ENCODE measurements at regions not wholly inside any gene's neighbourhood (a gene's known extent, or its start where the extent isn't known, plus 50 kb on each side); places are given as distances from the start of the nearest gene placed in this dataset.

GRCh38 chr2:129779783-129780182, 199.7 kb upstream of the RAB6C start:
- H3K9me3 Mint-ChIP-seq: no peaks in the 10 kb centered on the region
- no peak overlapping the region for H3K4me3 Mint-ChIP-seq
- H3K27me3 Mint-ChIP-seq (ENCODE audit: low read depth in 3 of 3): peaks cover 0 to 4% (median 3%) of the 10 kb centered on the region in 3 donors
- no peaks in the 10 kb centered on the region for H3K4me1 Mint-ChIP-seq
- no peaks in the 10 kb centered on the region for H3K36me3 Mint-ChIP-seq
- H3K27ac Mint-ChIP-seq: no peak overlapping the region
- DNase-seq: no peak

GRCh38 chr2:129780316-129781270, 198.9 kb upstream of the RAB6C start:
- H3K27me3 Mint-ChIP-seq (ENCODE audit: low read depth in 3 of 3): peaks cover 0 to 5% (median 3%) of the 10 kb centered on the region in 3 donors
- H3K27ac Mint-ChIP-seq: no peak overlapping the region
- no peaks in the 10 kb centered on the region for H3K9me3 Mint-ChIP-seq
- DNase-seq: no peak
- H3K36me3 Mint-ChIP-seq: no peaks in the 10 kb centered on the region
- no peaks in the 10 kb centered on the region for H3K4me1 Mint-ChIP-seq
- H3K4me3 Mint-ChIP-seq: no peak overlapping the region

- H3K36me3 Mint-ChIP-seq: no peaks in the 10 kb centered on the region
- no peak overlapping the region for H3K4me3 Mint-ChIP-seq
- H3K9me3 Mint-ChIP-seq: no peaks in the 10 kb centered on the region
- no peak overlapping the region for H3K27ac Mint-ChIP-seq
- H3K4me1 Mint-ChIP-seq: no peaks in the 10 kb centered on the region
- no peak for DNase-seq
- H3K27me3 Mint-ChIP-seq (ENCODE audit: low read depth in 3 of 3): peaks cover 0 to 7% (median 3%) of the 10 kb centered on the region in 3 donors
Observed at GRCh38 chr2:129781749-129782632, 197.5 kb upstream of the RAB6C start.

- no peak overlapping the region for H3K4me3 Mint-ChIP-seq
- no peak for DNase-seq
Observed at GRCh38 chr2:129782633-129782990, 196.9 kb upstream of the RAB6C start.

GRCh38 chr2:129784486-129784885, 195.0 kb upstream of the RAB6C start:
- Mint-ChIP-seq H3K27ac (no peak overlapping the region), H3K4me3 (no peak overlapping the region), H3K4me1 (no peaks in the 10 kb centered on the region), H3K36me3 (no peaks in the 10 kb centered on the region), H3K27me3 (ENCODE audit: low read depth in 3 of 3) (peaks cover 2 to 10% (median 6%) of the 10 kb centered on the region in 3 donors), H3K9me3 (no peaks in the 10 kb centered on the region)
- DNase-seq: no peak

More at GRCh38 chr2:129782633-129782990, 196.9 kb upstream of the RAB6C start:
- H3K36me3 Mint-ChIP-seq: no peaks in the 10 kb centered on the region
- no peaks in the 10 kb centered on the region for H3K9me3 Mint-ChIP-seq
- no peak overlapping the region for H3K27ac Mint-ChIP-seq
- H3K27me3 Mint-ChIP-seq (ENCODE audit: low read depth in 3 of 3): peaks cover 2 to 7% (median 3%) of the 10 kb centered on the region in 3 donors
- H3K4me1 Mint-ChIP-seq: no peaks in the 10 kb centered on the region

- no peak overlapping the region for H3K27ac Mint-ChIP-seq
Observed at GRCh38 chr2:129791712-129792111, 187.8 kb upstream of the RAB6C start.

GRCh38 chr2:129793431-129793902, 186.0 kb upstream of the RAB6C start:
- H3K4me3 Mint-ChIP-seq: no peak overlapping the region
- no peaks in the 10 kb centered on the region for H3K4me1 Mint-ChIP-seq
- no peaks in the 10 kb centered on the region for H3K36me3 Mint-ChIP-seq
- peaks cover 2 to 8% (median 8%) of the 10 kb centered on the region in 3 donors for H3K27me3 Mint-ChIP-seq (ENCODE audit: low read depth in 3 of 3)
- no peak overlapping the region for H3K27ac Mint-ChIP-seq
- H3K9me3 Mint-ChIP-seq: no peaks in the 10 kb centered on the region
- no peak for DNase-seq

More at GRCh38 chr2:129791712-129792111, 187.8 kb upstream of the RAB6C start:
- H3K27me3 Mint-ChIP-seq (ENCODE audit: low read depth in 3 of 3): peaks cover 3 to 8% (median 8%) of the 10 kb centered on the region in 3 donors
- H3K4me1 Mint-ChIP-seq: no peaks in the 10 kb centered on the region
- no peak overlapping the region for H3K4me3 Mint-ChIP-seq
- H3K9me3 Mint-ChIP-seq: no peaks in the 10 kb centered on the region
- no peaks in the 10 kb centered on the region for H3K36me3 Mint-ChIP-seq
- DNase-seq: no peak

- Mint-ChIP-seq H3K36me3 (no peaks in the 10 kb centered on the region), H3K27ac (no peak overlapping the region), H3K4me3 (no peak overlapping the region), H3K9me3 (no peaks in the 10 kb centered on the region), H3K27me3 (ENCODE audit: low read depth in 3 of 3) (peaks cover 2 to 5% (median 5%) of the 10 kb centered on the region in 3 donors), H3K4me1 (no peaks in the 10 kb centered on the region)
- DNase-seq: no peak
Observed at GRCh38 chr2:129794116-129794515, 185.3 kb upstream of the RAB6C start.

GRCh38 chr2:129794540-129794939, 184.9 kb upstream of the RAB6C start:
- no peak for DNase-seq
- Mint-ChIP-seq H3K4me1 (no peaks in the 10 kb centered on the region), H3K27ac (no peak overlapping the region), H3K27me3 (ENCODE audit: low read depth in 3 of 3) (peaks cover 4 to 5% (median 5%) of the 10 kb centered on the region in 3 donors), H3K4me3 (no peak overlapping the region), H3K9me3 (no peaks in the 10 kb centered on the region), H3K36me3 (no peaks in the 10 kb centered on the region)

- Mint-ChIP-seq H3K27ac (no peak overlapping the region), H3K27me3 (ENCODE audit: low read depth in 3 of 3) (peaks cover 2 to 4% (median 3%) of the 10 kb centered on the region in 3 donors), H3K36me3 (no peaks in the 10 kb centered on the region), H3K4me3 (no peak overlapping the region), H3K9me3 (no peaks in the 10 kb centered on the region), H3K4me1 (no peaks in the 10 kb centered on the region)
- no peak for DNase-seq
Observed at GRCh38 chr2:129796225-129796624, 183.2 kb upstream of the RAB6C start.

GRCh38 chr2:129796801-129797488, 182.5 kb upstream of the RAB6C start:
- Mint-ChIP-seq H3K36me3 (no peaks in the 10 kb centered on the region), H3K9me3 (no peaks in the 10 kb centered on the region), H3K4me1 (no peaks in the 10 kb centered on the region), H3K27me3 (ENCODE audit: low read depth in 3 of 3) (peaks cover 0 to 3% (median 2%) of the 10 kb centered on the region in 3 donors), H3K4me3 (no peak overlapping the region), H3K27ac (no peak overlapping the region)
- no peak for DNase-seq

- DNase-seq: no peak
- H3K27me3 Mint-ChIP-seq (ENCODE audit: low read depth in 3 of 3): peaks cover 0 to 5% (median 2%) of the 10 kb centered on the region in 3 donors
- no peak overlapping the region for H3K27ac Mint-ChIP-seq
- H3K4me3 Mint-ChIP-seq: no peak overlapping the region
- no peaks in the 10 kb centered on the region for H3K36me3 Mint-ChIP-seq
- no peaks in the 10 kb centered on the region for H3K4me1 Mint-ChIP-seq
- H3K9me3 Mint-ChIP-seq: no peaks in the 10 kb centered on the region
Observed at GRCh38 chr2:129797489-129798300, 181.8 kb upstream of the RAB6C start.

GRCh38 chr2:129798301-129798581, 181.2 kb upstream of the RAB6C start:
- Mint-ChIP-seq H3K4me3 (no peak overlapping the region), H3K9me3 (no peaks in the 10 kb centered on the region), H3K4me1 (no peaks in the 10 kb centered on the region), H3K27me3 (ENCODE audit: low read depth in 3 of 3) (peaks cover 0 to 7% (median 2%) of the 10 kb centered on the region in 3 donors), H3K36me3 (no peaks in the 10 kb centered on the region), H3K27ac (no peak overlapping the region)
- no peak for DNase-seq
